PC-3 (cell line): ENCODE measurements at regions not wholly inside any gene's neighbourhood (a gene's known extent, or its start where the extent isn't known, plus 50 kb on each side); places are given as distances from the start of the nearest gene placed in this dataset.

Source experiments
- ATAC-seq: fragments of 200-7000 bp; cut with Tn5 transposase; 2 replicates; pipeline ENCODE4 v1.9.1; 2020; ENCODE audit warnings: mild to moderate bottlenecking, moderate library complexity
- BruUV-seq: library from RNA; stranded (reverse); fragments of 400-500 nt; replicated peaks from 2 replicates; lab custom pipeline; 2021; lab: Mats Ljungman, UMichigan
- CTCF ChIA-PET: fragments of 300-600 bp; sonication (Branson Sonifier 250); formaldehyde crosslinking; loops from one replicate; lab custom pipeline; 2022; ENCODE audit warnings: antibody characterized with exemption; lab: Charles Lee
- POLR2A ChIA-PET: fragments of 300-600 bp; sonication (Branson Sonifier 250); formaldehyde crosslinking; loops from one replicate; lab custom pipeline; 2022; ENCODE audit warnings: antibody characterized with exemption; ENCODE audit not compliant: unreplicated experiment; lab: Charles Lee
- DNase-seq: peaks from one replicate; pipeline ENCODE4 v3.0.0-alpha.2; 2015
- H2AFZ ChIP-seq: fragments of 300-600 bp; sonication (generic); 2 replicates; pipeline ENCODE4 v1.6.0; 2016; ENCODE audit warnings: antibody characterized with exemption, low read length
- H3F3A ChIP-seq: fragments of 300-600 bp; sonication (generic); one replicate; pipeline ENCODE4 v1.6.0; 2017; ENCODE audit warnings: antibody characterized with exemption, low read length, control low read depth, mild to moderate bottlenecking; ENCODE audit not compliant: unreplicated experiment
- H3K27ac ChIP-seq: fragments of 300-600 bp; sonication (generic); 2 replicates; pipeline ENCODE4 v1.5.1; 2016; ENCODE audit warnings: mild to moderate bottlenecking, low read length
- H3K27me3 ChIP-seq: fragments of 300-600 bp; sonication (generic); 2 replicates; pipeline ENCODE4 v1.6.1; 2016; ENCODE audit warnings: low read length, mixed read lengths
- H3K36me3 ChIP-seq: fragments of 300-600 bp; sonication (generic); 2 replicates; pipeline ENCODE4 v1.6.1; 2016; ENCODE audit warnings: low read depth, mixed run types, low read length, mixed read lengths
- H3K4me1 ChIP-seq: fragments of 300-600 bp; sonication (generic); 2 replicates; pipeline ENCODE4 v1.5.1; 2016; ENCODE audit warnings: low read length; ENCODE audit not compliant: insufficient read depth
- H3K4me2 ChIP-seq: fragments of 300-600 bp; sonication (generic); 2 replicates; pipeline ENCODE4 v1.6.0; 2016; ENCODE audit warnings: low read length
- H3K4me3 ChIP-seq: fragments of 300-600 bp; sonication (generic); 2 replicates; pipeline ENCODE4 v1.5.1; 2016; ENCODE audit warnings: mild to moderate bottlenecking, low read length, mixed read lengths
- H3K79me2 ChIP-seq: fragments of 300-600 bp; sonication (generic); 2 replicates; pipeline ENCODE4 v1.6.1; 2017; ENCODE audit warnings: low read length, mixed read lengths
- H3K9ac ChIP-seq: fragments of 300-600 bp; sonication (generic); 2 replicates; pipeline ENCODE4 v1.6.0; 2016; ENCODE audit warnings: mild to moderate bottlenecking, low read length
- H3K9me2 ChIP-seq: fragments of 300-600 bp; sonication (generic); replicated peaks from 2 replicates; pipeline ENCODE4 v1.6.1; 2016; ENCODE audit warnings: mixed run types, low read length, mixed read lengths
- H3K9me3 ChIP-seq: fragments of 300-600 bp; sonication (generic); 2 replicates; pipeline ENCODE4 v1.6.1; 2016; ENCODE audit warnings: low read length, mixed read lengths
- H4K20me1 ChIP-seq: fragments of 300-600 bp; sonication (generic); 2 replicates; pipeline ENCODE4 v1.6.1; 2016; ENCODE audit warnings: low read length, mixed read lengths
- CTCF ChIP-seq: fragments of 300-600 bp; sonication (generic); conservative IDR thresholded peaks from 2 replicates; pipeline ENCODE4 v1.5.1; 2017; ENCODE audit warnings: antibody characterized with exemption, low read depth, mild to moderate bottlenecking, low read length
- EZH2 ChIP-seq: fragments of 300-600 bp; sonication (generic); IDR thresholded peaks from one replicate; pipeline ENCODE4 v1.6.1; 2017; ENCODE audit warnings: antibody characterized with exemption, mild to moderate bottlenecking, low read length; ENCODE audit not compliant: unreplicated experiment
- EZH2phosphoT487 ChIP-seq: fragments of 300-600 bp; sonication (generic); IDR thresholded peaks from 2 replicates; pipeline ENCODE4 v1.6.1; 2018; ENCODE audit warnings: mild to moderate bottlenecking, antibody characterized with exemption, low read length, borderline replicate concordance
- intact Hi-C: fragments of 100-400 bp; cut with micrococcal nuclease; formaldehyde crosslinking; loops from 2 replicates; pipeline ENCODE4 v1.9.0; 2023

- intact Hi-C loops: no loop called here
- TF ChIP-seq EZH2: no peak
- TF ChIP-seq CTCF: no peak
- no peak for TF ChIP-seq EZH2phosphoT487
- Histone ChIP-seq H3K9me2 (no peaks in the 10 kb centered on the region), H3K27ac (no peak overlapping the region), H3K79me2 (no peaks in the 10 kb centered on the region), H3K4me3 (no peak overlapping the region), H3K9me3 (no peaks in the 10 kb centered on the region), H3F3A (no peaks in the 10 kb centered on the region), H3K9ac (no peak overlapping the region), H3K4me2 (no peak overlapping the region), H2AFZ (no peak overlapping the region), H3K27me3 (no peaks in the 10 kb centered on the region), H4K20me1 (no peaks in the 10 kb centered on the region), H3K36me3 (no peaks in the 10 kb centered on the region), H3K4me1 (no peaks in the 10 kb centered on the region)
- ATAC-seq: no peak
- BruUV-seq: no TSS peak
- CTCF ChIA-PET: no interaction called here
- no peak for DNase-seq
- POLR2A ChIA-PET: no interaction called here
These were observed 1029.7 kb upstream of the TENM3 start for GRCh38 chr4:181213551-181213950.

- DNase-seq: no peak
- no peak overlapping the region for H3K9ac ChIP-seq
- H3K4me3 ChIP-seq: no peak overlapping the region
- H3K36me3 ChIP-seq: no peaks in the 10 kb centered on the region
- ATAC-seq: no peak
- ChIA-PET CTCF (no interaction called here), POLR2A (no interaction called here)
- H3F3A ChIP-seq: no peaks in the 10 kb centered on the region
- H3K4me1 ChIP-seq: no peaks in the 10 kb centered on the region
- H2AFZ ChIP-seq: no peak overlapping the region
- BruUV-seq: no TSS peak
- no peak overlapping the region for H3K4me2 ChIP-seq
- no peak for TF ChIP-seq CTCF
- no peak for TF ChIP-seq EZH2phosphoT487
- no peak for TF ChIP-seq EZH2
- H3K9me3 ChIP-seq: no peaks in the 10 kb centered on the region
- no peaks in the 10 kb centered on the region for H3K79me2 ChIP-seq
- H3K9me2 ChIP-seq: no peaks in the 10 kb centered on the region
- no peak overlapping the region for H3K27ac ChIP-seq
- intact Hi-C loops: no loop called here
- H3K27me3 ChIP-seq: no peaks in the 10 kb centered on the region
- no peaks in the 10 kb centered on the region for H4K20me1 ChIP-seq
These were observed 1026.7 kb upstream of the TENM3 start for GRCh38 chr4:181216501-181216900.

- Histone ChIP-seq H3K4me3 (no peak overlapping the region), H3K79me2 (no peaks in the 10 kb centered on the region), H3K27ac (no peak overlapping the region), H4K20me1 (no peaks in the 10 kb centered on the region), H3K9ac (no peak overlapping the region), H2AFZ (no peak overlapping the region), H3K4me2 (no peak overlapping the region), H3K27me3 (peaks cover 19% of the 10 kb centered on the region), H3F3A (no peaks in the 10 kb centered on the region), H3K9me3 (no peaks in the 10 kb centered on the region), H3K36me3 (no peaks in the 10 kb centered on the region), H3K9me2 (no peaks in the 10 kb centered on the region), H3K4me1 (no peaks in the 10 kb centered on the region)
- ChIA-PET POLR2A (no interaction called here), CTCF (no interaction called here)
- BruUV-seq: no TSS peak
- TF ChIP-seq CTCF (no peak), EZH2phosphoT487 (no peak), EZH2 (no peak)
- ATAC-seq (no peak), DNase-seq (peak; percentile 20)
- intact Hi-C loops: no loop called here
These were observed 1023.3 kb upstream of the TENM3 start for GRCh38 chr4:181219783-181220416.
